ENCODE measurements at regions not wholly inside any gene's neighbourhood (a gene's known extent, or its start where the extent isn't known, plus 50 kb on each side); places are given as distances from the start of the nearest gene placed in this dataset.

- in situ Hi-C loops (cut with HindIII; ENCODE audit: low pct_unique_long_range_greater_than_20kb, low sequenced_read_pairs): no loop called here
- DNase-seq (ENCODE audit: low read depth): no peak
Observed at GRCh38 chr15:100717596-100717995, 115.2 kb downstream of the ASB7 start.

GRCh38 chr15:100718075-100718980 lies 115.9 kb downstream of the ASB7 start:
- in situ Hi-C loops (cut with HindIII; ENCODE audit: low pct_unique_long_range_greater_than_20kb, low sequenced_read_pairs): no loop called here
- no peak for DNase-seq (ENCODE audit: low read depth)

- in situ Hi-C loops (cut with HindIII; ENCODE audit: low pct_unique_long_range_greater_than_20kb, low sequenced_read_pairs): no loop called here
- DNase-seq (ENCODE audit: low read depth): no peak
Observed at GRCh38 chr15:100720406-100720967, 118.1 kb downstream of the ASB7 start.

- in situ Hi-C loops (cut with HindIII; ENCODE audit: low pct_unique_long_range_greater_than_20kb, low sequenced_read_pairs): no loop called here
Observed at GRCh38 chr15:100721758-100722550, 119.6 kb downstream of the ASB7 start.

GRCh38 chr15:100722551-100723314 lies 120.3 kb downstream of the ASB7 start:
- in situ Hi-C loops (cut with HindIII; ENCODE audit: low pct_unique_long_range_greater_than_20kb, low sequenced_read_pairs): no loop called here
- no peak for DNase-seq (ENCODE audit: low read depth)

More at GRCh38 chr15:100721758-100722550, 119.6 kb downstream of the ASB7 start:
- peak; percentile 98 for DNase-seq (ENCODE audit: low read depth)

- DNase-seq (ENCODE audit: low read depth): peak; percentile 33
- in situ Hi-C loops (cut with HindIII; ENCODE audit: low pct_unique_long_range_greater_than_20kb, low sequenced_read_pairs): no loop called here
Observed at GRCh38 chr15:100723315-100723801, 121.0 kb downstream of the ASB7 start.

- in situ Hi-C loops (cut with HindIII; ENCODE audit: low pct_unique_long_range_greater_than_20kb, low sequenced_read_pairs): no loop called here
- peak; percentile 12 for DNase-seq (ENCODE audit: low read depth)
Observed at GRCh38 chr15:100725121-100726069, 123.0 kb downstream of the ASB7 start.

- in situ Hi-C loops (cut with HindIII; ENCODE audit: low pct_unique_long_range_greater_than_20kb, low sequenced_read_pairs): no loop called here
- DNase-seq (ENCODE audit: low read depth): no peak
Observed at GRCh38 chr15:100726070-100726420, 123.7 kb downstream of the ASB7 start.

- DNase-seq (ENCODE audit: low read depth): no peak
- in situ Hi-C loops (cut with HindIII; ENCODE audit: low pct_unique_long_range_greater_than_20kb, low sequenced_read_pairs): no loop called here
Observed at GRCh38 chr15:100726421-100727190, 124.2 kb downstream of the ASB7 start.

GRCh38 chr15:100727291-100727851 lies 125.0 kb downstream of the ASB7 start:
- in situ Hi-C loops (cut with HindIII; ENCODE audit: low pct_unique_long_range_greater_than_20kb, low sequenced_read_pairs): no loop called here
- no peak for DNase-seq (ENCODE audit: low read depth)

GRCh38 chr15:100728371-100729201 lies 126.2 kb downstream of the ASB7 start:
- DNase-seq (ENCODE audit: low read depth): no peak
- in situ Hi-C loops (cut with HindIII; ENCODE audit: low pct_unique_long_range_greater_than_20kb, low sequenced_read_pairs): no loop called here

GRCh38 chr15:100729461-100729860 lies 127.1 kb downstream of the ASB7 start:
- DNase-seq (ENCODE audit: low read depth): no peak
- in situ Hi-C loops (cut with HindIII; ENCODE audit: low pct_unique_long_range_greater_than_20kb, low sequenced_read_pairs): no loop called here

GRCh38 chr15:100730129-100730528 lies 127.7 kb downstream of the ASB7 start:
- in situ Hi-C loops (cut with HindIII; ENCODE audit: low pct_unique_long_range_greater_than_20kb, low sequenced_read_pairs): no loop called here
- DNase-seq (ENCODE audit: low read depth): no peak

- in situ Hi-C loops (cut with HindIII; ENCODE audit: low pct_unique_long_range_greater_than_20kb, low sequenced_read_pairs): no loop called here
- DNase-seq (ENCODE audit: low read depth): no peak
Observed at GRCh38 chr15:100730655-100731266, 128.4 kb downstream of the ASB7 start.
